BE2C (cell line): ENCODE measurements at regions not wholly inside any gene's neighbourhood (a gene's known extent, or its start where the extent isn't known, plus 50 kb on each side); places are given as distances from the start of the nearest gene placed in this dataset.

ENCODE experiments used
- DNase-seq: peaks from one replicate; pipeline ENCODE4 v3.0.0-alpha.2; 2020
- H3K27me3 ChIP-seq: fragments of 250-450 bp; sonication (Bioruptor Pico); 2 replicates; pipeline ENCODE4 v1.5.1; 2020; ENCODE audit warnings: mild to moderate bottlenecking
- H3K36me3 ChIP-seq: fragments of 250-450 bp; sonication (Bioruptor Pico); 2 replicates; pipeline ENCODE4 v1.5.1; 2020; ENCODE audit warnings: mild to moderate bottlenecking
- H3K4me1 ChIP-seq: fragments of 250-450 bp; sonication (Bioruptor Pico); 2 replicates; pipeline ENCODE4 v1.5.1; 2020
- H3K4me3 ChIP-seq: 2 replicates; pipeline ENCODE4 v1.5.1; 2011; ENCODE audit warnings: low read depth, low read length
- H3K9me3 ChIP-seq: fragments of 250-450 bp; sonication (Bioruptor Pico); 2 replicates; pipeline ENCODE4 v1.5.1; 2020
- TF ChIP-seq, protein P1 (sequence below): IDR thresholded peaks from 2 replicates; pipeline ENCODE4 v1.5.1; 2012; ENCODE audit warnings: mild to moderate bottlenecking, low read depth, low read length

DNA sequence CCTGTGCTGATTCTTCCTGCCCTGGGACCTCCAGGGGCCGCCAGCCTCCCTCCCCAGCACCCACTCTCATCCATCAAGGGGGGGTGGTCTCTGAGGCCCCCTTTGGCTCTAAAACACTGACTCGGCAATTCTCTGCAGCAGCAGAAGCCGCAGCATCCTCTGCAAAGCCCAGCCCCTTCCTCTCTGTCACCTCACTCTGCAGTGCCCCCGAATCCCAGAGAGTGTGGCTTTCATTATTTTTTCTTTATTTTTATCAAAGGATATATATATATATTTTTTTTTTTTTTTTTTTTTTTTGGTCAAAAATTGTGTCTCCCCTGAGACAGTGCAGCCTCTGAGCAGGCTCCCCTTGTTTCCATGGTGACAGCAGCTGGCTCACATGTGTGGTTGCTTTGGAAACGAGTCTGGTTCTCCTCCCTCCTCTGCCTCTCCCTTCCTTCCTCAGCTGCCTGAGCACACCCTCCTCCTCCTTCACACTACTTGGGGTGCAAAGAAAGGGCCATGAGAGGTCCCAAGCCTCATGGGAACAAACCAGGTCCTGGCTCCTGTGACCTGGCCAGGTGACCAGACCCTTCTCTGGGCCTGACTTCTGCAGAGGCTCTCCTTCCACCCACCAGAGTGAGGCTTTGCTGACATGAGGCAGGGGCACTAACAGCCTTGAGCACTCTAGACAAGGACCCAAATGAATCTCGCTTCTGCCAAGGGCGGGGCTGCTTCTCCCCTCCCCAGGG is 100.5 kb downstream of the LRRC74A start:
- Histone ChIP-seq H3K36me3 (no peaks in the 10 kb centered on the region), H3K27me3 (no peaks in the 10 kb centered on the region), H3K4me1 (peaks cover 56% of the 10 kb centered on the region), H3K4me3 (no peak overlapping the region), H3K9me3 (no peaks in the 10 kb centered on the region)
- TF ChIP-seq, protein P1, sequence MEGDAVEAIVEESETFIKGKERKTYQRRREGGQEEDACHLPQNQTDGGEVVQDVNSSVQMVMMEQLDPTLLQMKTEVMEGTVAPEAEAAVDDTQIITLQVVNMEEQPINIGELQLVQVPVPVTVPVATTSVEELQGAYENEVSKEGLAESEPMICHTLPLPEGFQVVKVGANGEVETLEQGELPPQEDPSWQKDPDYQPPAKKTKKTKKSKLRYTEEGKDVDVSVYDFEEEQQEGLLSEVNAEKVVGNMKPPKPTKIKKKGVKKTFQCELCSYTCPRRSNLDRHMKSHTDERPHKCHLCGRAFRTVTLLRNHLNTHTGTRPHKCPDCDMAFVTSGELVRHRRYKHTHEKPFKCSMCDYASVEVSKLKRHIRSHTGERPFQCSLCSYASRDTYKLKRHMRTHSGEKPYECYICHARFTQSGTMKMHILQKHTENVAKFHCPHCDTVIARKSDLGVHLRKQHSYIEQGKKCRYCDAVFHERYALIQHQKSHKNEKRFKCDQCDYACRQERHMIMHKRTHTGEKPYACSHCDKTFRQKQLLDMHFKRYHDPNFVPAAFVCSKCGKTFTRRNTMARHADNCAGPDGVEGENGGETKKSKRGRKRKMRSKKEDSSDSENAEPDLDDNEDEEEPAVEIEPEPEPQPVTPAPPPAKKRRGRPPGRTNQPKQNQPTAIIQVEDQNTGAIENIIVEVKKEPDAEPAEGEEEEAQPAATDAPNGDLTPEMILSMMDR = no peak
- peak; percentile 80 for DNase-seq

DNA sequence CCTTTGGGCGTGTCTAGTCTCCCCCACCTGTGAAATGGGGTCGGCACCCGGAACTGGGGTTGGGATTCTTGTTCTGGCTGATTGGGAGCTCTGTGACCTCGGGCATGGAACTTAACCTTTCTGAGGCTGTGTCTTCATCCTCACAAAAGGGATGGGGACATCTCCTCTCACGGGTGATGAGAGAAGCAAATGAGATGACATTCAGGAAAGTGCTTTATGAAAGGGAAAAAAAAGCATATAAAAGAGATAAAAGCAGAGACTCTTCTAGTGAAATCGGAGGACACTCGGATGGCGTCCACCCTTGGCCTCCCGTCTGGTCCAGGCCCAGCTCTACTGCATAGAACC is 98.9 kb downstream of the LRRC74A start:
- TF ChIP-seq, protein P1 = no peak
- Histone ChIP-seq H3K4me1 (peaks cover 65% of the 10 kb centered on the region), H3K36me3 (no peaks in the 10 kb centered on the region), H3K27me3 (no peaks in the 10 kb centered on the region), H3K9me3 (no peaks in the 10 kb centered on the region), H3K4me3 (no peak overlapping the region)
- no peak for DNase-seq

GRCh38 chr14:76924371-76925096 is 98.3 kb downstream of the LRRC74A start:
- no peaks in the 10 kb centered on the region for H3K27me3 ChIP-seq
- DNase-seq = peak; percentile 87
- H3K4me3 ChIP-seq = peak overlapping the region; percentile 26
- TF ChIP-seq, protein P1 = no peak
- H3K9me3 ChIP-seq = no peaks in the 10 kb centered on the region
- H3K36me3 ChIP-seq = no peaks in the 10 kb centered on the region
- H3K4me1 ChIP-seq = peaks cover 67% of the 10 kb centered on the region

GRCh38 chr14:76923431-76924370 is 97.5 kb downstream of the LRRC74A start:
- TF ChIP-seq, protein P1 = no peak
- DNase-seq = no peak
- Histone ChIP-seq H3K36me3 (no peaks in the 10 kb centered on the region), H3K4me3 (peak overlapping the region; percentile 26), H3K27me3 (no peaks in the 10 kb centered on the region), H3K4me1 (peaks cover 71% of the 10 kb centered on the region), H3K9me3 (no peaks in the 10 kb centered on the region)

- H3K4me3 ChIP-seq = no peak overlapping the region
Observed at GRCh38 chr14:76922584-76922983, 96.4 kb downstream of the LRRC74A start.

More at GRCh38 chr14:76922584-76922983, 96.4 kb downstream of the LRRC74A start:
- H3K36me3 ChIP-seq = no peaks in the 10 kb centered on the region
- no peaks in the 10 kb centered on the region for H3K9me3 ChIP-seq
- TF ChIP-seq, protein P1 = no peak
- no peaks in the 10 kb centered on the region for H3K27me3 ChIP-seq
- DNase-seq = no peak
- peaks cover 72% of the 10 kb centered on the region for H3K4me1 ChIP-seq
